ENCODE measurements at regions not wholly inside any gene's neighbourhood (a gene's known extent, or its start where the extent isn't known, plus 50 kb on each side); places are given as distances from the start of the nearest gene placed in this dataset.
"Not testable (repeated sequence)": the region's sequence is repeated elsewhere in the genome, so short reads cannot be mapped to it uniquely, and the experiment has no call there.

DNA sequence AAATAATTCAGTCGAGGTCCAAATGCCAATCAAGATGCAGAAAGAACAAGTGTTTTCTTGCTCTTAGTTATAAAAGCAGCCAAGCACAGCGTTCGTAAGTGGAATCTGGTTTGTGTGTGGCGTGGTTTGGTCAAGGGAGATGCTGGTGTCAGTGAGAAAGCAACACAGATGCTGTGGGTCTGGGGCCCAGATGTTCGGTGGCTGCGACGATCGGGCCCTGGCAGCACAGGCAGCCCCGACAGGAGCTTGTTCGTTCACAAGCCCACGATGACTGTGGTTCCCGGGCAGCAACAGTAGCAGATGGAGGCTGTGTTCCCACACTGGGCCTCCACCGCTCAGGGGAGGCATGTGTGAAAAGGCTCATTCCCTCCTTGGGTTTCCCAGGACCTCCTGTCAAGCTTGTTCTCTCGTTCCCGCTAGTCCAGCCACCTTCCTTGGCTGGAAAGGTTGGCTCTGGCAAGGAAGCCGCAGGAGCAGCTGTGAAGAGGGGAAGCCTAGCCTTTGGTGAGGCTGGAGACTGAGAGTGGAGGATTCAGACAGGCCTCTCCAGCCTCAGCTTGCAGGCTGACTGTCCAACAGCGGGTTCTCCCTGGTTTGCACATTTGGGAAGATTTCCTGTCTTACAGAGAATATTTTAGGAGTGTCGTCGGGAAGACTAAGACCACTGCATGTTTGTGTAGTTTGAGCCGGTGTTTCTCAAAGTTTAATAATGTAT is 304.7 kb downstream of the QKI start:
- no peak for DNase-seq (ENCODE audit: low spot score)

DNA sequence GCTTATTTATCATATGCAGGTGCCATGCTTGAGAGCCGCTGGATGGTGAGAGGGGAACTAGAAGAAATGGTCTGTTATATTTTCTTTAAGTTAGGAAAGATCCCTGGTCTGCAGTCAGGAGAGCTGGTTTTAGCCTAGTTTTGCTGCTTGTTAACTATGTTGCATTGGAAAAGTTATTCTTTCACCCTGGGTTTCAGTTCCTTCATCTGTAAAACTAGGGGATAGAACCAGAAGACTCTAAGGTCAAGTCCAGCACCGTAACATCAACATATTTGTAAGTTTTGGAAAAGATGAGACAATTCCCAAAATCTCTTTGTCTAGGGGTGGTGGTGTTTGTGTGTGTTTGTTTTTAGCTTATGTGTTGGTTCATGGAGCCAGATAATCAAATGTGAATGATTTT is 304.0 kb downstream of the QKI start:
- DNase-seq (ENCODE audit: low spot score), result no peak

DNA sequence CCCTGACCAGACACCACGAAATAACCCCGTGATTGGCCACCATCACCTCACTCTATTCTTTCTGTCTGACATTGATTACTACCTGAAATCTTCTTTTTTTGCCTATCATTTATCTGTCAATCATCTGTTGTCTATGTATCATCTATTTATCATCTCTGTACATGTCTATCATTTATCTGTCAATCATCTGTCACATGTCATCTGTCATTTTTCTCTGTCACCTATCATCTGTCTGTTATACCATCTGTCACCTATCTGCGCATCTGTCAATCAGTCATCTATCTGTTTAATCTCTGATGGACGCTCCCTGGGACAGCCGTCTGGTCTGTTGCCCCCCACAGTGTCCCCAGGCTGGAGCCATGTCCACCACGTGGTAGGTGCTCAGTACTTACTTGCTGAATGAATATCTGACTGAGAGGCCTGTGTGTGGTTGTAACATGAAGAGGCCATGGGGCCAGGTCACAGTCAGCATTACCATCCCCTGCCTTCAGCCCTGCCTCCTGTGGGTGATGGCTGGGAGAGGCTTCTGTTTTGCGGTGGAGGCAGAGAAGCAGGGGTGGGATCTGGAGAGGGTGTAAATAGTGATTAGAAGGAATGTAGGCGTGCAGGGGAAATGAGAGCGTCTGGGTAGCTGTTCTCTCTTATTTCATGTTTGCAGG is 302.7 kb downstream of the QKI start:
- DNase-seq (ENCODE audit: low spot score), result no peak

DNA sequence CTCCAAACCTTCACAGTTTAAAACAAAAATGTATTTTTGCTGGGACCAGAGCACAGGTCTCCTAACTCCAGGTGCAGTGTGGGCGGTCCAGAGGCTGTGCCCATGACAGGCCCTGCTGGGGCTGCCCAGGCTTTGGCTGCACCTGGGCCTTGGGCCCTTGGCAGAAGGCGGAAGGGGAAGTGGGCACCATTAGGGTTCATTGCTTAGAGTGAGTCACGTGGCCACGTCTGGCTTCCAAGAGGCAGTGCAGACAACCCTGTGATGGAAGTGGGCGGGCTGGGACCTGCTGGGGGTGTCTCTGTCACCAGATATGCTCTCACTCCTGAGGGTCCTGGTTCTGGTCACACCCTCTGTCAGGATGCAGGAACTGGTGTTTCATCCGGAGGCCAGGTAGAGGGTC is 302.2 kb downstream of the QKI start:
- DNase-seq (ENCODE audit: low spot score), result no peak

- DNase-seq (ENCODE audit: low spot score), result no peak
These were observed 301.3 kb downstream of the QKI start for GRCh38 chr6:163715846-163716245.

DNA sequence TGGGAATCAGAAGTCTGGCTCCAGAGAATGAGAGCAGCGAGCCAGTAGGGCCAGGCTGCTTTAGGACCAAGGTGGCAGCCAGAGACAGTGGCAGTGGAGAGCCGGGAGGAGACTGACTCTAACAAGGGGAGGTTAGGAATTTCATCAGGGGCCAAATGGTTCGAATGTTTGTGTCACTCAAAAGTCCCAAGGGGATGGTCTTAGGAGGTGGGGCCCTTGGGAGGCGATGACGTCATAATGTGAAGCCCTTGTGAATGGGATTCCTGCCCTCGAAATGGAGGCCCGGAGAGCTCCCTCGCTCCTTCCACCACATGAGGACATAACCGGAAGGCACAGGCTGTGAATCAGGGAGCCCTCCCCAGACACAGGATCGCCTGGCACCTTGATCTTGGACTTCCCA is 299.7 kb downstream of the QKI start:
- no peak for DNase-seq (ENCODE audit: low spot score)

GRCh38 chr6:163712981-163713380 is 298.5 kb downstream of the QKI start:
- no peak for DNase-seq (ENCODE audit: low spot score)

- no peak for DNase-seq (ENCODE audit: low spot score)
These were observed 298.0 kb downstream of the QKI start for GRCh38 chr6:163712566-163712961.

GRCh38 chr6:163711615-163712565 is 297.4 kb downstream of the QKI start:
- no peak for DNase-seq (ENCODE audit: low spot score)

- no peak for DNase-seq (ENCODE audit: low spot score)
These were observed 296.3 kb downstream of the QKI start for GRCh38 chr6:163710532-163711470.

GRCh38 chr6:163709693-163710092 is 295.2 kb downstream of the QKI start:
- DNase-seq (ENCODE audit: low spot score), result no peak

- no peak for DNase-seq (ENCODE audit: low spot score)
These were observed 294.7 kb downstream of the QKI start for GRCh38 chr6:163709255-163709654.

DNA sequence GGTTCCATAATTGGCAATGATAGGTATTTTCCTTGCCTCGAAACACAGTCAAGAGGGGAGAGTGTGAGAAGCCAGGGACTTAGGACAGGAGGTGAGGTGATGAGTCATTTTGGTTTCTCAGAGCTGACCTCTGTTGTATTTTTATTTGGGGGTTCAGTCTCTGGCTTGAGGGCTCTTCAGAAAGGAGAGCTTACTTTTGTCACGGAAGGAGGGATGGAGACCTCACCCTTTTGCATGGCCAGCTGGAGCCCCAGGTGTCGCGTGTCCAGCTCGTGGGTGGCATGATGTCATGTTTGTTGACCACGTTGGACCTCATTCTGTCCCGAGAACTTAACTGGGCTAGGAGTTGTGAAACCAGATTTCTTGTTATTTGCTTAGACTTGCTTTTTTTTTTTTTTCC is 293.9 kb downstream of the QKI start:
- no peak for DNase-seq (ENCODE audit: low spot score)

- no peak for DNase-seq (ENCODE audit: low spot score)
These were observed 293.2 kb downstream of the QKI start for GRCh38 chr6:163707387-163708355.

DNA sequence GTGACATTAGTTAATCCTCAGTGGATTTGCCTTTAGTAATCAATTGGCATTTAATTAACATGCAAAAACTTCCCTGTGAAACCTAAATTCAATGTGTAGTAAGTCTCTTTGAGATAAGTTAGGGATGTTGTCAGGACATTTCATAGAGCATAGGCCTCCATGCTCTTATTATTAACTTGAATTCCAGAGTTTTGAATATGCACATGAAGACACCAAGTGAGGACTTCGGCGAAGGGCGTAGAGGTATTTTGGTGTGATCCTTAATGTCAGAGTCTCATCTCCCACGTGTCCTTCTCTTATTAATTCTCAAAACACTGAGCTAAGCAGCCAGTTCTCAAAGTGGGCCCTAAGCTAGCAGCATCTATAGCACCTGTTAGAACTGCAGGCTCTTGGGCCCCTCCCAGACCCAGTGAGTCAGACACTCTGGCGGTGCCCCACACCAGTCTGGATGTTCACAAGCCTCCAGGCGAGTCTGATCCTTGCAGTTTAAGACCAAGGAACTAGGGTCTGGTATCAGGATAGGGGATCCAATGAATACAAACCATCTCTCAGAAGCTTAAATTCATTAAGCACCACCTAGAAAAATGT is 292.1 kb downstream of the QKI start:
- no peak for DNase-seq (ENCODE audit: low spot score)

DNA sequence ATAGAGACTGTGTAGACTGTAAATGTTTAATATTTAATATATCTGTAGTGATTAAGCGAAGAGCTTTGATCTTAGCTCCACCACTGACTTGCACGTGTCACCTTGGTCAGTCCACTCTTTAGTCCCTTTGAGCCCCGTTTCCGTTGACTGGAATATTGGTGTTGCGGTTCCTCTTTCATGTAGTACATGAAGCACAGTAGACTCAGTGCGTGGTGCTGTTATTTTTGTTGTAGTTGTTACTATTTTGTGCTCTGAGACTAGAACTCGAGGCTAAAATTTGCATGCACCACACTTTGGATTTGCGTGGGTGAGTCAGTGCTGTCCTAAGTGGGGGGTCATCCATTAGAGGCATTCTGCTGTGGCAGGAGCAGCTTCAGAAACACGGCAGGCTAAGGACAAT is 291.4 kb downstream of the QKI start:
- DNase-seq (ENCODE audit: low spot score), result no peak

GRCh38 chr6:163702736-163703135 is 288.2 kb downstream of the QKI start:
- no peak for DNase-seq (ENCODE audit: low spot score)

DNA sequence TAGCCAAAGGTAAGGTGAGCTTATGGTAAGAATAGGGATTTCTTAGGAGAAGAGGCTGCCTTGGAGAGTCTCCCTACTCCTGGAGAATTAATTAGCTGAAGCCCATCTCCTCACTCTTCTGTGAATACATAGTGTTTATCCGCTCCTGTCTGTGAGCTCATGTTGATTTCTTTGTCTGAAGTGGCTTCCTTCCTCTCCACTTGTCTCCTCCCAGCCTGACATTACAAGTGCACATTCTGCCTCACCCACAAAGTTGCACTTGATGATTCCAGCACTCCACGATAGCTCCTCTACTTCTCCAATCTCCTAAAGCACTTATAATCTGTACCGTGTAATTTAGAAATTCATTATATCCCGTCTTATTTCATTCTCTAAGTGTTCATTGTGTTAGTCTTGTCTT is 287.2 kb downstream of the QKI start:
- no peak for DNase-seq (ENCODE audit: low spot score)

- DNase-seq (ENCODE audit: low spot score), result no peak
These were observed 283.6 kb downstream of the QKI start for GRCh38 chr6:163698086-163698485.

- not testable (repeated sequence) for DNase-seq (ENCODE audit: low spot score)
These were observed 281.8 kb downstream of the QKI start for GRCh38 chr6:163696311-163696710.

All from RKO (cell line).